Trophoblast cell (in vitro differentiated cells and primary cell): ENCODE measurements at regions not wholly inside any gene's neighbourhood (a gene's known extent, or its start where the extent isn't known, plus 50 kb on each side); places are given as distances from the start of the nearest gene placed in this dataset.
A peak's percentile ranks its signal among the peaks of the same experiment; 100 is the strongest.

ENCODE experiments used
- DNase-seq, 2 donors: peaks; one replicate each; pipeline ENCODE4 v3.0.0-alpha.2; 2016
- H2AFZ ChIP-seq: 2 replicates; pipeline ENCODE4 v1.6.1; 2013; ENCODE audit warnings: low read length, moderate library complexity, mild to moderate bottlenecking; ENCODE audit not compliant: insufficient read depth, poor library complexity
- H2AK5ac ChIP-seq: 2 replicates; pipeline ENCODE4 v1.6.1; 2013; ENCODE audit warnings: mild to moderate bottlenecking, low read length
- H2BK120ac ChIP-seq: 2 replicates; pipeline ENCODE4 v1.6.1; 2013; ENCODE audit warnings: low read length, mild to moderate bottlenecking, moderate library complexity; ENCODE audit not compliant: insufficient read depth, poor library complexity
- H2BK12ac ChIP-seq: 2 replicates; pipeline ENCODE4 v1.6.1; 2013; ENCODE audit warnings: mild to moderate bottlenecking, low read length, moderate library complexity
- H2BK5ac ChIP-seq: 2 replicates; pipeline ENCODE4 v1.6.1; 2013; ENCODE audit warnings: low read length, low read depth, moderate library complexity, mild to moderate bottlenecking; ENCODE audit not compliant: poor library complexity
- H3K14ac ChIP-seq: 2 replicates; pipeline ENCODE4 v1.6.1; 2013; ENCODE audit warnings: mild to moderate bottlenecking, low read length
- H3K18ac ChIP-seq: 2 replicates; pipeline ENCODE4 v1.6.1; 2013; ENCODE audit warnings: mild to moderate bottlenecking, low read length
- H3K23ac ChIP-seq: 2 replicates; pipeline ENCODE4 v1.6.1; 2013; ENCODE audit warnings: low read length
- H3K27ac ChIP-seq: 2 replicates; pipeline ENCODE4 v1.5.1; 2013; ENCODE audit warnings: low read depth, mild to moderate bottlenecking, inconsistent platforms, low read length, moderate library complexity
- H3K27me3 ChIP-seq: 2 replicates; pipeline ENCODE4 v1.6.1; 2013; ENCODE audit warnings: inconsistent platforms, mild to moderate bottlenecking, low read length, moderate library complexity; ENCODE audit not compliant: insufficient read depth
- H3K36me3 ChIP-seq, 2 experiments: 1 replicate in 1 of 2; 2 replicates in 1 of 2; pipeline ENCODE4 v1.6.1; 2013; ENCODE audit warnings: low read length in 2 of 2, mild to moderate bottlenecking in 2 of 2, moderate library complexity in 1 of 2; ENCODE audit not compliant: insufficient read depth in 2 of 2, control insufficient read depth in 1 of 2
- H3K4ac ChIP-seq: 2 replicates; pipeline ENCODE4 v1.6.1; 2013; ENCODE audit warnings: low read depth, mild to moderate bottlenecking, low read length, moderate library complexity
- H3K4me1 ChIP-seq, 2 experiments: 1 replicate in 1 of 2; 2 replicates in 1 of 2; pipeline ENCODE4 v1.6.1; 2013; ENCODE audit warnings: low read length in 2 of 2, mild to moderate bottlenecking in 2 of 2, moderate library complexity in 1 of 2; ENCODE audit not compliant: insufficient read depth in 2 of 2, control insufficient read depth in 1 of 2
- H3K4me2 ChIP-seq: 2 replicates; pipeline ENCODE4 v1.6.1; 2013; ENCODE audit warnings: inconsistent platforms, mild to moderate bottlenecking, low read length, moderate library complexity
- H3K4me3 ChIP-seq: 2 replicates; pipeline ENCODE4 v1.5.1; 2013; ENCODE audit warnings: mild to moderate bottlenecking, low read depth, low read length, inconsistent platforms
- H3K79me1 ChIP-seq: one replicate; pipeline ENCODE4 v1.6.1; 2013; ENCODE audit warnings: low read length
- H3K79me2 ChIP-seq: 2 replicates; pipeline ENCODE4 v1.6.1; 2013; ENCODE audit warnings: low read length, mild to moderate bottlenecking; ENCODE audit not compliant: control insufficient read depth, insufficient read depth, poor library complexity
- H3K9ac ChIP-seq: 2 replicates; pipeline ENCODE4 v1.6.1; 2013; ENCODE audit warnings: mild to moderate bottlenecking, low read length
- H3K9me3 ChIP-seq: 2 replicates; pipeline ENCODE4 v1.6.1; 2013; ENCODE audit warnings: low read depth, mild to moderate bottlenecking, control low read depth, inconsistent platforms, low read length; ENCODE audit not compliant: insufficient read depth
- H4K12ac ChIP-seq: 2 replicates; pipeline ENCODE4 v1.6.1; 2013; ENCODE audit warnings: low read depth, mild to moderate bottlenecking, low read length, moderate library complexity
- H4K8ac ChIP-seq: 2 replicates; pipeline ENCODE4 v1.6.1; 2013; ENCODE audit warnings: low read depth, mild to moderate bottlenecking, low read length, moderate library complexity
- H4K91ac ChIP-seq: one replicate; pipeline ENCODE4 v1.6.1; 2013; ENCODE audit warnings: low read depth, mild to moderate bottlenecking, low read length, moderate library complexity
- WGBS: extraction: QIAGEN DNeasy Blood & Tissue Kit; methylation state at CpG from one replicate; pipeline ENCODE4 v1.1.7; 2013; ENCODE audit warnings: missing lambda C conversion rate; ENCODE audit not compliant: insufficient read length, insufficient coverage; ENCODE audit errors: extremely low coverage; 5-methylcytosine and 5-hydroxymethylcytosine counted together

DNA sequence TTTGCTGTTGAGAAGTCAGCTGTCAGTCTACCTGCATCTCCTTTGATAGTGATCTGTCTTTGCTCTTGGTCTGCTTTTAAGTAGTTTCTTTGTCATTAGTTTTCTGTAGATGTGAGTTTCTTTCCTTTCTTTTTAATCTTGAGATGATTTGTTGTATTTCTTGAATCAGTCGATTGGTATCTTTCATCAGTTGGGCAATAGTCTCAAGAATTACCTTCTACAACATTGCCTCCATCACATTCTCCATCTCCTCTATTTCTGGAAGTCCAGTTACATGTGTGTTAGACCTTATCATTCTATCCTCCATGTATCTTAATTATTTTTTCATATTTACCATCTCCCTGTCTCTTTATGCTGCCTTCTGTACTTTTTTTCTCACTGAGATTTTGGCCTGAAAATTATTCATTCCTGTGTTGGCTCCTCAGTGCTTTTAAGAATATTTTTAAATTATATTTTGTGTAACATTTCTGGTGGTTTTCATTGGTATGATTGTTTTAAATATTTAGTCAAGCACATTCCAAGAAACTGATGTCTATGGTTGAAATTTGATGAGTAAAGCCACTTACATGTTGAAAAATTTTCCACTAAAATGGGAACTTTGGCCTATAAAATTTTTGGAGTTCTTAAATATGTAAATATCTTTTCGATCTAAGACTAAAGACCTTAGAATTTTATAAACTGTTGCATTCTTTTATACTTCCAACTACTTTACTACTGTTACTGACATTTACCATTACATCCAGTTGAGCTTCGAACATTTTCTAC, 239.5 kb upstream of the MGAT5 start:
- Histone ChIP-seq H2BK12ac (no peak overlapping the region), H3K18ac (no peak overlapping the region), H2AK5ac (no peak overlapping the region), H3K4me2 (no peak overlapping the region), H3K23ac (no peak overlapping the region), H4K91ac (no peak overlapping the region), H3K4me3 (no peak overlapping the region), H2AFZ (no peak overlapping the region), H2BK120ac (no peak overlapping the region), H3K27me3 (no peaks in the 10 kb centered on the region), H3K79me2 (no peaks in the 10 kb centered on the region), H3K9me3 (no peaks in the 10 kb centered on the region), H3K27ac (no peak overlapping the region), H4K12ac (no peak overlapping the region), H3K36me3 (no peaks in the 10 kb centered on the region), H4K8ac (no peak overlapping the region), H2BK5ac (no peak overlapping the region), H3K9ac (no peak overlapping the region), H3K4me1 (no peaks in the 10 kb centered on the region), H3K79me1 (no peaks in the 10 kb centered on the region), H3K14ac (no peak overlapping the region), H3K4ac (no peak overlapping the region)
- peak in 1 of 2 donors; percentile 70 for DNase-seq
- WGBS: no CpG with 5 or more reads among the region's 3 CpGs

DNA sequence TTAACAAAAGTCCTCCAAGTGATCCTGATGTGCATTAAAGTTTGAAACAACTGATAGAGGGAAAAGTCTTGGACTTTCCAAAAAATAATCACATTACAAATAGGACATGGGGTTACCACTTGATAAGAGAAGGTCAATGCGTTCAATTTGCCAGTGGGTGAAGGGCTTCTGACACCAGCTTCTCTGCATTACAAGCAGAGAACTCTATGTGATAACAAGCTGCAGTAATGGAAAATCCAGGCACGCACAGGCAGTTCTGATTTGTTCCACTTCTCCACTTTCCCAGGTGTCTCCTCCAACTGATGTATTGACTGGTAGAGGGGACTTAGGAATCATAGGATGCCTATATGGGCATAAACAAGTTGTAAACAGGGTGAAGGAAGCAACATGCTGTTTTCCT, 234.0 kb upstream of the MGAT5 start:
- no peak overlapping the region for H3K4me2 ChIP-seq
- no peaks in the 10 kb centered on the region for H3K4me1 ChIP-seq
- no peak overlapping the region for H2BK120ac ChIP-seq
- H4K12ac ChIP-seq: no peak overlapping the region
- no peaks in the 10 kb centered on the region for H3K9me3 ChIP-seq
- no peak overlapping the region for H2BK12ac ChIP-seq
- no peak overlapping the region for H3K27ac ChIP-seq
- no peak for DNase-seq
- no peak overlapping the region for H4K8ac ChIP-seq
- no peak overlapping the region for H3K4me3 ChIP-seq
- H2BK5ac ChIP-seq: no peak overlapping the region
- H3K4ac ChIP-seq: no peak overlapping the region
- no peak overlapping the region for H2AK5ac ChIP-seq
- H3K18ac ChIP-seq: no peak overlapping the region
- no peaks in the 10 kb centered on the region for H3K79me2 ChIP-seq
- no peaks in the 10 kb centered on the region for H3K36me3 ChIP-seq
- no peak overlapping the region for H3K23ac ChIP-seq
- no peaks in the 10 kb centered on the region for H3K27me3 ChIP-seq
- H2AFZ ChIP-seq: no peak overlapping the region
- WGBS: no CpG with 5 or more reads among the region's 2 CpGs
- H4K91ac ChIP-seq: no peak overlapping the region
- H3K14ac ChIP-seq: no peak overlapping the region
- no peak overlapping the region for H3K9ac ChIP-seq
- H3K79me1 ChIP-seq: no peaks in the 10 kb centered on the region

DNA sequence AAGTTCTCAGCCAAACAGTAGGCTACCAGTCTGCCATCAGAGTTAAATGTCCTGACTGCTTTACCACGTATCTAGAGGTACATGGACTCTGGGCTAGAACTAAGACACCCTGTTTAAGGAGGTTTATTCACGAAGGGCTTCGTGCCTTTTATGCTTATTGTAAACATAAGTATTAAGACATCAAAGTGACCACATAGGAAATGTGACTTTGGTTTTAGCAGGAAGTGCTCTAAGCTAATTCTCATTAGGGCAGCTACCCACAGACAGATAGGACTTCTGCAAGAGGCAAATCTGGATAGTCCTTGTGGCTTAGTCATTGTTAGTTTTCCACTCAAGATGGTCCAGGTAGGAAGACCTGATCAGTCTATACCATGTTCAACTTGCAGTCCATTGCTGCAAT, 233.3 kb upstream of the MGAT5 start:
- Histone ChIP-seq H3K23ac (peak overlapping the region; percentile 68), H3K18ac (no peak overlapping the region), H3K27ac (no peak overlapping the region), H3K9ac (no peak overlapping the region), H3K27me3 (no peaks in the 10 kb centered on the region), H3K4me2 (no peak overlapping the region), H3K79me2 (no peaks in the 10 kb centered on the region), H3K4ac (no peak overlapping the region), H3K14ac (no peak overlapping the region), H2BK5ac (no peak overlapping the region), H4K91ac (no peak overlapping the region), H4K12ac (no peak overlapping the region), H3K4me1 (no peaks in the 10 kb centered on the region), H2AK5ac (no peak overlapping the region), H4K8ac (no peak overlapping the region), H2BK12ac (no peak overlapping the region), H3K4me3 (no peak overlapping the region), H2BK120ac (no peak overlapping the region), H3K9me3 (no peaks in the 10 kb centered on the region), H2AFZ (no peak overlapping the region), H3K36me3 (no peaks in the 10 kb centered on the region), H3K79me1 (no peaks in the 10 kb centered on the region)
- no CpG with 5 or more reads among the region's 3 CpGs for WGBS
- no peak for DNase-seq

DNA sequence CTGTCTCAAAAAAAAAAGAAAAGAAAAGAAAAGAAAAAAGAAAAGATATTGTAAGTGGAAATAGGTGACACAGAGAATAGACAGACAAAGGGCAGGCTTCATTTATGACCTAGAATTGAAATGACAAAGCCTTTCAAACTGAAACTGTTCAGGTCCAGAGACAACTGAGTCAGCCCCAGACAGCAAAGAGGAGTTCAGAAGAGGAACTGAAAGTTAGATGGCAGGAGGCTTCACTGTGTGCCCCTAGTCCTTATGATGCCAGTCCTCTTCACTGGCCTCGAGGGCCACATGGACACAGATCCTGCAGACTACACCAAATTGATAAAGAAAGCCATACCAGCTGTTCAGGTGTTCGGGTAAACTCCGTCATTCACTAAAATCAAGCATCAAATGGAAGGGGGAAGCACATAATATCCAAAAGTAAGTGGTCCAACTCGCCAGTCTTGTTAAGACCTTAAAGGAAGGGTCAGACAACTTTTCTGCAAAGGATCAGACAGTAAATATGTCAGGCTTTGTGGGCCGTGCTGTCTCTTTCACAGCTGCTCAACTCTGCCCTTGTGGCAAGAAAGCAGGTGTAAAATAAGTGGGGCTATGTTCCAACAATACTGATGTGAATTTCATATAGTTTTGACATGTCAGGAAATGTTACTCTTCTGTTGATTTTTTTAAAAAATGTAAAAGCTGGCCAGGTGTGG, 231.9 kb upstream of the MGAT5 start:
- Histone ChIP-seq H3K79me2 (no peaks in the 10 kb centered on the region), H3K27me3 (no peaks in the 10 kb centered on the region), H4K91ac (no peak overlapping the region), H3K79me1 (no peaks in the 10 kb centered on the region), H3K36me3 (no peaks in the 10 kb centered on the region), H3K4me1 (no peaks in the 10 kb centered on the region), H3K18ac (no peak overlapping the region), H2BK12ac (no peak overlapping the region), H3K4me3 (no peak overlapping the region), H2AFZ (no peak overlapping the region), H4K8ac (no peak overlapping the region), H3K27ac (no peak overlapping the region), H2BK120ac (no peak overlapping the region), H3K23ac (no peak overlapping the region), H2BK5ac (no peak overlapping the region), H4K12ac (no peak overlapping the region), H3K4me2 (no peak overlapping the region), H3K14ac (no peak overlapping the region), H3K4ac (no peak overlapping the region), H3K9me3 (no peaks in the 10 kb centered on the region), H2AK5ac (no peak overlapping the region), H3K9ac (no peak overlapping the region)
- no peak for DNase-seq
- no CpG with 5 or more reads among the region's 5 CpGs for WGBS
